B cell (primary cell): ENCODE measurements at regions not wholly inside any gene's neighbourhood (a gene's known extent, or its start where the extent isn't known, plus 50 kb on each side); places are given as distances from the start of the nearest gene placed in this dataset.

Source experiments
- ATAC-seq: fragments of 200-7000 bp; cut with Tn5 transposase; one replicate; pipeline ENCODE4 v1.10.0; 2021; ENCODE audit warnings: low read depth, mild to moderate bottlenecking, moderate number of reproducible peaks, moderate library complexity
- CTCF ChIA-PET: fragments of 350-600 bp; sonication (Branson Sonifier 250); formaldehyde crosslinking; loops from one replicate; lab custom pipeline; 2021; ENCODE audit warnings: antibody characterized with exemption, inconsistent platforms; lab: Charles Lee
- POLR2A ChIA-PET: fragments of 350-600 bp; sonication (Branson Sonifier 250); formaldehyde crosslinking; loops from one replicate; lab custom pipeline; 2021; ENCODE audit warnings: antibody characterized with exemption; lab: Charles Lee
- DNase-seq: peaks from one replicate; pipeline ENCODE4 v3.0.0; 2013
- H2AFZ ChIP-seq: 2 replicates; pipeline ENCODE4 v1.6.1; 2012; ENCODE audit warnings: mild to moderate bottlenecking, low read depth, low read length; ENCODE audit not compliant: insufficient read depth, poor library complexity, severe bottlenecking
- H3K27ac ChIP-seq, 2 donors: 1 replicate in 1 of 2; 2 replicates in 1 of 2; pipeline ENCODE4 v1.5.1; 2012 to 2013; ENCODE audit warnings: low read length in 2 of 2, mild to moderate bottlenecking in 2 of 2, moderate library complexity in 1 of 2
- H3K27me3 ChIP-seq, 4 experiments: fragments of 200-600 bp in 1 of 4; sonication (generic) in 1 of 4; replicated peaks in 1 of 4; 1 replicate in 2 of 4; 2 replicates in 2 of 4; pipeline versions ENCODE4 v1.6.1 to v1.7.0; 2013 to 2016; ENCODE audit warnings: low read length in 3 of 4, mild to moderate bottlenecking in 2 of 4, mixed read lengths in 1 of 4, moderate library complexity in 1 of 4; ENCODE audit not compliant: insufficient read depth in 4 of 4, control insufficient read depth in 3 of 4; ENCODE audit errors: control extremely low read depth in 1 of 4
- H3K36me3 ChIP-seq, 2 experiments: replicated peaks in 1 of 2; 1 replicate in 1 of 2; 2 replicates in 1 of 2; pipeline versions ENCODE4 v1.6.1 to v1.7.1; 2013; ENCODE audit warnings: low read length in 1 of 2; ENCODE audit not compliant: insufficient read depth in 2 of 2, control insufficient read depth in 1 of 2; ENCODE audit errors: control extremely low read depth in 1 of 2, extremely low read depth in 1 of 2
- H3K4me1 ChIP-seq, 2 donors: fragments of 200-600 bp in 1 of 2; sonication (generic) in 1 of 2; 1 replicate in 1 of 2; 2 replicates in 1 of 2; pipeline versions ENCODE4 v1.5.1 to v1.6.1; 2013 to 2017; ENCODE audit warnings: low read length in 2 of 2; ENCODE audit not compliant: control insufficient read depth in 2 of 2, insufficient read depth in 2 of 2
- H3K4me2 ChIP-seq: replicated peaks from 2 replicates; pipeline ENCODE3; 2012; ENCODE audit warnings: mild to moderate bottlenecking, low read depth, low read length; ENCODE audit not compliant: poor library complexity, severe bottlenecking
- H3K4me3 ChIP-seq, 5 experiments: fragments of 200-600 bp in 1 of 5; sonication (generic) in 1 of 5; 1 replicate in 3 of 5; 2 replicates in 2 of 5; pipeline versions ENCODE4 v1.5.1 to v1.7.0; 2011 to 2016; ENCODE audit warnings: low read length in 4 of 5, mild to moderate bottlenecking in 4 of 5, low read depth in 2 of 5, control low read depth in 1 of 5, moderate library complexity in 1 of 5; ENCODE audit not compliant: insufficient read depth in 1 of 5; ENCODE audit errors: control extremely low read depth in 1 of 5, extremely low read depth in 1 of 5
- H3K79me2 ChIP-seq: fragments of 200-600 bp; sonication (generic); one replicate; pipeline ENCODE4 v1.6.0; 2016; ENCODE audit warnings: low read length; ENCODE audit not compliant: control insufficient read depth, insufficient read depth
- H3K9ac ChIP-seq: fragments of 200-600 bp; sonication (generic); 2 replicates; pipeline ENCODE4 v1.6.1; 2017; ENCODE audit warnings: mild to moderate bottlenecking, low read length, moderate library complexity
- H3K9me3 ChIP-seq, 3 donors: one replicate each; pipeline versions ENCODE4 v1.6.1 to v1.7.1; 2013; ENCODE audit warnings: low read length in 2 of 3; ENCODE audit not compliant: control insufficient read depth in 2 of 3, insufficient read depth in 1 of 3; ENCODE audit errors: control extremely low read depth in 1 of 3
- H4K20me1 ChIP-seq: 2 replicates; pipeline ENCODE4 v1.6.0; 2012; ENCODE audit warnings: mild to moderate bottlenecking, low read length; ENCODE audit not compliant: insufficient read depth, control insufficient read depth, poor library complexity, severe bottlenecking
- H3K27ac Mint-ChIP-seq: one replicate; pipeline ENCODE4 v1.8.0; 2021; ENCODE audit warnings: mixed read lengths
- H3K27me3 Mint-ChIP-seq: one replicate; pipeline ENCODE4 v1.8.0; 2021; ENCODE audit warnings: mixed read lengths
- H3K4me1 Mint-ChIP-seq: one replicate; pipeline ENCODE4 v1.8.0; 2021; ENCODE audit warnings: mixed read lengths
- H3K4me3 Mint-ChIP-seq: one replicate; pipeline ENCODE4 v1.8.0; 2021; ENCODE audit warnings: mixed read lengths
- H3K9me3 Mint-ChIP-seq: one replicate; pipeline ENCODE4 v1.8.0; 2022; ENCODE audit warnings: mixed read lengths; ENCODE audit not compliant: insufficient read depth
- EZH2 ChIP-seq: IDR thresholded peaks from 2 replicates; pipeline ENCODE4 v1.6.1; 2012; ENCODE audit warnings: borderline replicate concordance, low read depth, mild to moderate bottlenecking, moderate library complexity, low read length; ENCODE audit not compliant: insufficient read depth, poor library complexity, severe bottlenecking
- WGBS: methylation state at CpG from one replicate; pipeline ENCODE4 v1.1.5; 2013; ENCODE audit warnings: missing lambda C conversion rate; ENCODE audit not compliant: insufficient coverage; 5-methylcytosine and 5-hydroxymethylcytosine counted together
- intact Hi-C: fragments of 100-400 bp; cut with micrococcal nuclease; formaldehyde crosslinking; loops from one replicate; pipeline ENCODE4 v1.10.0; 2022
- TF ChIP-seq, protein P1 (sequence below): fragments of 200-600 bp; IDR thresholded peaks from one replicate; pipeline ENCODE4 v1.8.0; 2022; ENCODE audit warnings: antibody characterized with exemption, mild to moderate bottlenecking

DNA sequence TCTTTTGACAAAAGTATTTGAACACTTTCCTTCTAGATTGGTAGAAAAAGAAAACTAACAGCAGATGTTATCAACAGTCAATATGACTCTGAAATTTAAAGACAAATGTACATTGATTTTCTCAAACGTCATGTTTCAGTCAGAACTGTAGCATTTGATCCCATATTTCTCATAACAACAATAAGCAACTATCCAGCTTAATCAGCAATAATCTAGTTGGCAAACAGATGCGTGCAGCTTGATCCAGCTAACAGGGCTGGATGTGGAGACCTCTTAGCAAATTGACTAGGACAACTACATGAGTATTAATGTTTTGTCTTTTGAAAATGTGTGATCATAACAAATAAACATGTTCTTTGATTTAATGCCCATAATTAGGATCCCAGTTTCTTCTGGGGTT is 94.0 kb upstream of the STT3B start:
- Histone ChIP-seq H4K20me1 (no peaks in the 10 kb centered on the region), H3K36me3 (no peaks in the 10 kb centered on the region), H3K9me3 (peaks cover 0 to 6% (median 0%) of the 10 kb centered on the region in 3 donors), H3K79me2 (no peaks in the 10 kb centered on the region), H2AFZ (no peak overlapping the region), H3K27me3 (no peaks in the 10 kb centered on the region), H3K4me3 (no peak overlapping the region), H3K27ac (no peak overlapping the region), H3K4me2 (no peak overlapping the region), H3K9ac (no peak overlapping the region), H3K4me1 (no peaks in the 10 kb centered on the region)
- CTCF ChIA-PET, result interaction anchor here (1.4 kb wide), 1 partner anchor 8 kb away, joined by 5 read pairs; no protein-coding TSS in a partner anchor
- H3K4me1 Mint-ChIP-seq, result peaks cover 3% of the 10 kb centered on the region
- DNase-seq, result no peak
- POLR2A ChIA-PET, result no interaction called here
- 83% methylated on average over 2 of the region's 2 CpGs for WGBS
- TF ChIP-seq, protein P1, sequence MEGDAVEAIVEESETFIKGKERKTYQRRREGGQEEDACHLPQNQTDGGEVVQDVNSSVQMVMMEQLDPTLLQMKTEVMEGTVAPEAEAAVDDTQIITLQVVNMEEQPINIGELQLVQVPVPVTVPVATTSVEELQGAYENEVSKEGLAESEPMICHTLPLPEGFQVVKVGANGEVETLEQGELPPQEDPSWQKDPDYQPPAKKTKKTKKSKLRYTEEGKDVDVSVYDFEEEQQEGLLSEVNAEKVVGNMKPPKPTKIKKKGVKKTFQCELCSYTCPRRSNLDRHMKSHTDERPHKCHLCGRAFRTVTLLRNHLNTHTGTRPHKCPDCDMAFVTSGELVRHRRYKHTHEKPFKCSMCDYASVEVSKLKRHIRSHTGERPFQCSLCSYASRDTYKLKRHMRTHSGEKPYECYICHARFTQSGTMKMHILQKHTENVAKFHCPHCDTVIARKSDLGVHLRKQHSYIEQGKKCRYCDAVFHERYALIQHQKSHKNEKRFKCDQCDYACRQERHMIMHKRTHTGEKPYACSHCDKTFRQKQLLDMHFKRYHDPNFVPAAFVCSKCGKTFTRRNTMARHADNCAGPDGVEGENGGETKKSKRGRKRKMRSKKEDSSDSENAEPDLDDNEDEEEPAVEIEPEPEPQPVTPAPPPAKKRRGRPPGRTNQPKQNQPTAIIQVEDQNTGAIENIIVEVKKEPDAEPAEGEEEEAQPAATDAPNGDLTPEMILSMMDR, result no peak
- TF ChIP-seq EZH2, result no peak
- ATAC-seq, result no peak
- H3K9me3 Mint-ChIP-seq, result peaks cover 9% of the 10 kb centered on the region
- H3K4me3 Mint-ChIP-seq, result no peak overlapping the region
- peaks cover 8% of the 10 kb centered on the region for H3K27me3 Mint-ChIP-seq
- intact Hi-C loops, result no loop called here
- H3K27ac Mint-ChIP-seq, result no peak overlapping the region

DNA sequence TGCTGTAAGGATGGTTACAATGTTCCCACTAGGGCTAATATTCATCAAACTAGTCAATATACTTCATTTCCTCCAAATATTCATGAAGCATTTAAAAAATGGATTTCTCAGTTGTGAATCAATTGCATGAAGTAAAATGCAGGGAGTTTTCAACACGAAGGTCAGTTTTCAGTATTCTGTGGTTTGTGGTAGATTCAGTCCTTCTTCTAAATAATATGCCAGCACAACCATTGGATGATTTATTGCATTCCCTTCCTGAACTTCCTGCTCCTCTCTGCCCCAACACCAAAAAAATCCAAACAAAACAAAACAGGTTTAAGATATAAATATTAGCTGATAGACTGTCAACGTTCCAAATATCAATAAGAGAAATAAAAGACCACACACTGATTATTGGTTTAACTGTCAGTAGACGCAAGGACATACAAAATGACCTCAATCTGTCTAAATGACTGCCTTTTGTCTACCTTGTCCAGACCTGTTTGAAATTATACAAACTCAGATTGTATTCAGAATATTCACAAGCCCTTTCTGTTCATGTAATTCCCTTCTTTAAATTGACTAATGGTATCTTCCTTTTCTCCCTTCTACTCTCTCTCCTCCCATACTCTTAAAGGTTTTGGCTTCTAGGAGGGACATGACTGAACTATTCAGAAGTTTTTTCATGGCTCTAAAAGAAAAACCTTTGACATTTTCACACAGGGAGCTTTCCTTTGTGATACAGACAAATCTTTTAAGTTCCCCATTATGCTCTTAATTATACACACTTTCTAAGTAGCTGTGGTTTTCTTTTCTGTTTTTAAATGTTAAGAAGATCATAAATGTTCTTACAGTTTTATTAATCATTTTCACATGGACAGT is 92.6 kb upstream of the STT3B start:
- 60% methylated on average over 1 of the region's 3 CpGs for WGBS

More for the DNA sequence above, 92.6 kb upstream of the STT3B start:
- Histone ChIP-seq H3K27ac (no peak overlapping the region), H3K9ac (no peak overlapping the region), H3K79me2 (no peaks in the 10 kb centered on the region), H2AFZ (no peak overlapping the region), H3K4me1 (no peaks in the 10 kb centered on the region), H3K4me2 (no peak overlapping the region), H3K36me3 (no peaks in the 10 kb centered on the region), H3K9me3 (peaks cover 0 to 6% (median 0%) of the 10 kb centered on the region in 3 donors), H4K20me1 (no peaks in the 10 kb centered on the region), H3K27me3 (no peaks in the 10 kb centered on the region), H3K4me3 (no peak overlapping the region)
- intact Hi-C loops, result no loop called here
- H3K27ac Mint-ChIP-seq, result no peak overlapping the region
- no peak for TF ChIP-seq EZH2
- TF ChIP-seq, protein P1, result no peak
- peaks cover 3% of the 10 kb centered on the region for H3K4me1 Mint-ChIP-seq
- H3K27me3 Mint-ChIP-seq, result peaks cover 5% of the 10 kb centered on the region
- peaks cover 9% of the 10 kb centered on the region for H3K9me3 Mint-ChIP-seq
- POLR2A ChIA-PET, result no interaction called here
- H3K4me3 Mint-ChIP-seq, result no peak overlapping the region
- CTCF ChIA-PET, result interaction anchor here (0.7 to 0.8 kb wide), 2 partner anchors 14 to 243 kb away, joined by 3 read pairs; no protein-coding TSS in a partner anchor
- no peak for ATAC-seq
- DNase-seq, result no peak
